ENCODE measurements at regions not wholly inside any gene's neighbourhood (a gene's known extent, or its start where the extent isn't known, plus 50 kb on each side); places are given as distances from the start of the nearest gene placed in this dataset.

- Histone ChIP-seq H3K9me3 (peaks cover 0 to 5% of the 10 kb centered on the region in 2 donors), H3K4me3 (no peak overlapping the region), H3K27ac (no peak overlapping the region), H3K36me3 (no peaks in the 10 kb centered on the region), H3K4me1 (no peaks in the 10 kb centered on the region), H3K27me3 (no peaks in the 10 kb centered on the region)
- no peak for DNase-seq (ENCODE audit: low spot score)
- no peak for TF ChIP-seq CTCF (IDR thresholded peaks at IDR 0.05)
Measured at GRCh38 chr2:105187531-105187930, 54.0 kb upstream of the GPR45 start.

GRCh38 chr2:105188343-105188742, 53.2 kb upstream of the GPR45 start:
- Histone ChIP-seq H3K9me3 (peaks cover 0 to 5% of the 10 kb centered on the region in 2 donors), H3K27ac (no peak overlapping the region), H3K4me3 (no peak overlapping the region), H3K4me1 (no peaks in the 10 kb centered on the region), H3K27me3 (no peaks in the 10 kb centered on the region), H3K36me3 (no peaks in the 10 kb centered on the region)
- no peak for TF ChIP-seq CTCF (IDR thresholded peaks at IDR 0.05)
- no peak for DNase-seq (ENCODE audit: low spot score)
